RWPE1 (cell line): ENCODE measurements at regions not wholly inside any gene's neighbourhood (a gene's known extent, or its start where the extent isn't known, plus 50 kb on each side); places are given as distances from the start of the nearest gene placed in this dataset.

Source experiments
- CTCF ChIA-PET: fragments of 350-600 bp; sonication (Branson Sonifier 250); formaldehyde crosslinking; extraction: SDS; loops from one replicate; lab custom pipeline; 2021; lab: Yijun Ruan, JAX
- POLR2A ChIA-PET: fragments of 400-600 bp; formaldehyde crosslinking; extraction: SDS; loops from one replicate; lab custom pipeline; 2020; ENCODE audit warnings: antibody characterized with exemption; ENCODE audit not compliant: low non-redundant PET; lab: Yijun Ruan, JAX
- DNase-seq: peaks from one replicate; pipeline ENCODE4 v3.0.0; 2012; ENCODE audit warnings: low spot score
- H3K27ac ChIP-seq: fragments of 450-650 bp; 2 replicates; pipeline ENCODE4 v1.5.1; 2017
- TF ChIP-seq, protein P1 (sequence below): fragments of 450-650 bp; conservative IDR thresholded peaks from 2 replicates; pipeline ENCODE4 v1.5.1; 2017; ENCODE audit warnings: low read depth, mild to moderate bottlenecking

DNA sequence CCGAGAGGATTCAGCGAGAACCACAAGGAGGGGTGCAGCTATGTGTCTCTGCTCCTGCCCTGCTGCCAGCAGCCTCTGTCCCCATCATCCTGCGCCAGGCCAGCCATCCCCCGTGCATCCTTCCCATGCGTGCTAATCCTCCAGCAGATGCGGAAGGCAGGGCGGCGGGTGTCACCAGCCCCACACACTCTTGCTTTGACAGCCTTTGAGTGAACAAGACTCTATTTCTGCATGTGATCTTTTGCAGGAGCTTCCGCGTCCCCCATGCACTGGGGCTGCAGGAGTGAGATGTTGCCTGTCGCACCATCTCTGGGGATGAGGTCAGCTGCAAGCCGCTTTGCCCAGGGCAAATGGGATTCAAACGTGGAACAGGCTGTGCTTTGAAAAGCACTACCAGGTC, 58.0 kb upstream of the OLFM1 start:
- H3K27ac ChIP-seq: no peak overlapping the region
- CTCF ChIA-PET: no interaction called here
- TF ChIP-seq, protein P1, sequence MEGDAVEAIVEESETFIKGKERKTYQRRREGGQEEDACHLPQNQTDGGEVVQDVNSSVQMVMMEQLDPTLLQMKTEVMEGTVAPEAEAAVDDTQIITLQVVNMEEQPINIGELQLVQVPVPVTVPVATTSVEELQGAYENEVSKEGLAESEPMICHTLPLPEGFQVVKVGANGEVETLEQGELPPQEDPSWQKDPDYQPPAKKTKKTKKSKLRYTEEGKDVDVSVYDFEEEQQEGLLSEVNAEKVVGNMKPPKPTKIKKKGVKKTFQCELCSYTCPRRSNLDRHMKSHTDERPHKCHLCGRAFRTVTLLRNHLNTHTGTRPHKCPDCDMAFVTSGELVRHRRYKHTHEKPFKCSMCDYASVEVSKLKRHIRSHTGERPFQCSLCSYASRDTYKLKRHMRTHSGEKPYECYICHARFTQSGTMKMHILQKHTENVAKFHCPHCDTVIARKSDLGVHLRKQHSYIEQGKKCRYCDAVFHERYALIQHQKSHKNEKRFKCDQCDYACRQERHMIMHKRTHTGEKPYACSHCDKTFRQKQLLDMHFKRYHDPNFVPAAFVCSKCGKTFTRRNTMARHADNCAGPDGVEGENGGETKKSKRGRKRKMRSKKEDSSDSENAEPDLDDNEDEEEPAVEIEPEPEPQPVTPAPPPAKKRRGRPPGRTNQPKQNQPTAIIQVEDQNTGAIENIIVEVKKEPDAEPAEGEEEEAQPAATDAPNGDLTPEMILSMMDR: no peak
- POLR2A ChIA-PET: no interaction called here
- DNase-seq: no peak

DNA sequence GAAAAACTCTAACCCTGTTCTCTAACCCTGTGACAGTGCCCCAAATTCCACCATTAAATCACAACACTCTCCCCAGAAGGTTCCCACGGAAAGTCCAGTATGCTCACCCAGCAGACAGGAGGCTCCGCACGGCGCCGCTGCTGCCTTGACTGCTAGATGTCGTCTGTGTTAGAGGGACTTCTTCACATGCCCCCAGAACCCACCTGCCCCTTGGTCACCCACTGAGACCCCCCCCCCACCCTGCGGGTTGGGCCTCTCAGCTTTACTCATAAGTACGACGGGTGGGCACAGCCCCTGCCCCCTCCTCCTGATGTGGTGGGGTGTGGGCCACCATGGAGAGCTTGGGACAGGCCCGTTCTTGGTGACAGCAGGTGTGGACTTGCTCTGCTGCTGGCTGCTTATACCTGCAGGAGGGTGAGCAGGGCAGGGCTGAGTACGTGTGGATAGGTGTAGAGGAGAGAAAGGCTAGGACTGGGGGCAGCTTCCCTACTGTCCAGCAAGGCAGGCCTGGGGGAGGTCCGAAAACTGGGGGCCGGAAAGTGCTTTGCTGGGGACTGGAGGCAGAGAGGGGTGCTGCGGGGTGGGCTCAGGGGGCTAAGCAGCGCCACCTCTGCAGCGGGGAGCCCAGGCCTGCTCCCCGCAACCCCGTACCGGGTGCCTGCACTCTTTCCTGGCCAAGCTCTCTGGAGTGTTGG, 57.5 kb upstream of the OLFM1 start:
- no peak for DNase-seq
- H3K27ac ChIP-seq: no peak overlapping the region
- ChIA-PET CTCF (interaction anchor here (1.0 kb wide), 1 partner anchor 44 kb away, joined by 8 read pairs; no protein-coding TSS in a partner anchor), POLR2A (no interaction called here)
- TF ChIP-seq, protein P1: no peak

DNA sequence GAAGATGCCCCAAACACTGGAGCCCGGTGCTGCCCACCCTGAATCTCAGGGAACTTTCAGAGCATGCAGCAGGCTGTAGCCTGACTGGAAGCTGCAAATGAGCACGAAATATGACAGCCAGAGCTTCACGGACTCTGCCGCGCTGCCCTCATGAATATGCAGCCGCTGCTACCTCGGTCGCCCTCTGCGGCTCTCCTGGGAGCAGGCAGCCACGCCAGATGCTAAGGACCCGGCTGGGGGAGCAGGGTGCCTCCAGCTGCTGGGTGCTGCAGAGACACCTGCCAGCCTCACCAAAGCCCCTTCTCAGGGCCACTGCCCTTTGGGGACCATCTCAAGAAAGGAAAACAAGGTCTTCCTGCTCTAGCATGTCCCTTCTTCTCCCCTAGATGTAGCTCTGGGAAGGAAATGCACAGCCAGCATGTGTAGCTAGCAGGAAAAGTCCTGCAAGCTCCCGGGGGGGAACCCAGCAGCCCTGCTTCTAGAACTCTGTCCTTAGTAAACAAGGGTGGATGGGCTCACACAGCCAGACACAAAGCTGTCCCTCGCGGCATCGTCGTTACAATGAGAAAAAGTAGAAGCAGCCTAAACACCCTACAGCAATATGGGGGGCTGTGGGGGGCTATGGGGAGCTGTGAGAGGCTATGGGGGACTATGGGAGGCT, 56.8 kb upstream of the OLFM1 start:
- DNase-seq: no peak
- CTCF ChIA-PET: interaction anchor here (1.0 kb wide), 1 partner anchor 43 kb away, joined by 8 read pairs; no protein-coding TSS in a partner anchor
- H3K27ac ChIP-seq: no peak overlapping the region
- POLR2A ChIA-PET: interaction anchor here (0.5 kb wide), 1 partner anchor 28 kb away, joined by 3 read pairs; no protein-coding TSS in a partner anchor
- TF ChIP-seq, protein P1: no peak

DNA sequence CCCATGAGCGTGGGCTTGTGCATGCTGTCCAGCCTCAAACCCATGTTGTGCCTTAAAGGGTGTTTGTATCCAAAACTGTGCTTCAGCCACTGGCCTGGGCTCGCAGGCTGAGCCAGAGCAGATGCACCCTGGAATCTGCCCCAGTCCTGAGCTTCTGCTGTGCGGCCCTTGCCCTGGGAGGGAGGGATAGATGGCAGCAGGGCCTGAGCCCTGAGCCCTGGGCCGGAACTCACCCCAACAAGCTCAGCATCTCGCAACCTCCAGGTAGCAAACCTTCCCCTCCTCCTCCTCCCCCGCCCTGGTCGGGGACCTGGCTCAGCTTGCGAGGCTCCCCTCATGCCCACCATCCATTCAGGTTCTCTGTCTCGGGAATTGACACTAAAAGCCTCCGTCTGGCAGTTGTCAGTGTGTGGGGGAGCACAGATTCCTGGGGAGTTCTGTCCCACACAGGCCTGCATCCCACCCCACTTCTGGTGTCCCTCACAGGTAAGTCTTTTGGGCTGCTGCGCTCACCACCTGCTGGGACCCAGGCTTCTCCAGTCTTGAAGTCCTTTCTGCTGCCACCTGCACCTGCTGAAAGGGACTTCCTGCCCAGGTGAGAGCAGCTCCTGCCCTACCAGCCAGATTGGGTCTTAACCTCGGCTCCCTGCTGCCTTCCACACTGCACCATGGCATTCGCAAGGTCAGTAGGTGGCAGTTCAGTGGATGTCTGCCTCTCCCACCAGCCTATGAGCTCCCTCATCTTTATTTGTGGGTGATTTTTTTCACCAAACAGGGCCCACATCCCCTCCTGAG, 55.2 kb upstream of the OLFM1 start:
- ChIA-PET POLR2A (no interaction called here), CTCF (interaction anchor here (0.6 kb wide), 1 partner anchor 57 kb away, joined by 4 read pairs; no protein-coding TSS in a partner anchor)
- TF ChIP-seq, protein P1: no peak
- H3K27ac ChIP-seq: no peak overlapping the region
- no peak for DNase-seq

DNA sequence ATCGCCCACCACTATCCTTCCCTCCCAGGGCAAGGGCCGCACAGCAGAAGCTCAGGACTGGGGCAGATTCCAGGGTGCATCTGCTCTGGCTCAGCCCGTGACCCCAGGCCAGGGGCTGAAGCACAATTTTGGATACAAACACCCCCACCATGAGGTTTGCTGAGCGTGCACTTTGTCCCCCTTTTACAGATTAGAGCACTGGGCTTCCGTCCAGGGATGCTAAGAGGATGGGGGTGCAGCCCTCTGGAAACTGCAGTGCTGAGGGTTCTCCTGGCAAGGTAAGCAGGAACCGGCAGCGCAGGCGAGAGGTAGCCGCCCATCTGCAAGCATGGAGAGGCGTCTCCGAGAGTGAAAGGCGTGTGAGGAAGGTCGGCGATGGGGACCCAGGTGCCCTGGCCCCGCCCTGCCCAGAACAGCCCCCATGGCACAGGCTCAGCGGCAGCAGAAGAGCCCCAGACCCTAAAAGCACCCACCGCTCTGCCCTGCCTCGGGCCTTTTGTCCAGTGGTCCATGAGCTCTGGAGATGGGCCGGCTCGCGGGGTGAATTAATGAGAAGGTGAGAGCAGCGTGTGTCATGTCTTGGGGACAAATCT, 54.5 kb upstream of the OLFM1 start:
- CTCF ChIA-PET: no interaction called here
- no peak overlapping the region for H3K27ac ChIP-seq
- DNase-seq: no peak
- POLR2A ChIA-PET: no interaction called here
- TF ChIP-seq, protein P1: no peak

DNA sequence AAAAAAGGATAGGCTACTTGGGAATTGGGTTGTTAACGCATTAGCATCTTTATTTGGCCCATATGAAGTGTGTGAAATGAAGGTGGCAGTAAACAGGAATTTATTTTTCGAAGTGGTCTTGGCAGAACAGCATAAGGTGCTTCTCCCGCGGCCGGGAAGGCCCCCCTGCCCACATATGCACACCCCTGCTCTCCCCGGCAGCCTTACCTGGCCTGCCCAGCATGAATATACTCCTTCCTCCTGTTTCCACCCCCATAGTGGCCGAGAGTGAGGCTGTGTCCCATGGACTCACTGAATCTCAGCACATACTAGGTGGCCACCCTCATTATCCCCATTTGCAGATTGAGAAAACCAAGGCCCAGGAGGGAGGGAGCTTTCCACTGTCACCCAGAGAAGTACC, 54.0 kb upstream of the OLFM1 start:
- ChIA-PET CTCF (interaction anchor here (0.6 kb wide), 1 partner anchor 64 kb away, joined by 4 read pairs; no protein-coding TSS in a partner anchor), POLR2A (no interaction called here)
- no peak overlapping the region for H3K27ac ChIP-seq
- TF ChIP-seq, protein P1: no peak
- DNase-seq: no peak
